GM21576 (cell line): ENCODE measurements at regions not wholly inside any gene's neighbourhood (a gene's known extent, or its start where the extent isn't known, plus 50 kb on each side); places are given as distances from the start of the nearest gene placed in this dataset.

Experiments
- ATAC-seq: cut with Tn5 transposase; IDR thresholded peaks from one replicate; pipeline ENCODE4 v1.9.1; 2021; ENCODE audit warnings: mild to moderate bottlenecking, moderate library complexity; ENCODE audit not compliant: unreplicated experiment

GRCh38 chr21:38959692-38960061 is 153.9 kb downstream of the ETS2 start:
- no peak for ATAC-seq

DNA sequence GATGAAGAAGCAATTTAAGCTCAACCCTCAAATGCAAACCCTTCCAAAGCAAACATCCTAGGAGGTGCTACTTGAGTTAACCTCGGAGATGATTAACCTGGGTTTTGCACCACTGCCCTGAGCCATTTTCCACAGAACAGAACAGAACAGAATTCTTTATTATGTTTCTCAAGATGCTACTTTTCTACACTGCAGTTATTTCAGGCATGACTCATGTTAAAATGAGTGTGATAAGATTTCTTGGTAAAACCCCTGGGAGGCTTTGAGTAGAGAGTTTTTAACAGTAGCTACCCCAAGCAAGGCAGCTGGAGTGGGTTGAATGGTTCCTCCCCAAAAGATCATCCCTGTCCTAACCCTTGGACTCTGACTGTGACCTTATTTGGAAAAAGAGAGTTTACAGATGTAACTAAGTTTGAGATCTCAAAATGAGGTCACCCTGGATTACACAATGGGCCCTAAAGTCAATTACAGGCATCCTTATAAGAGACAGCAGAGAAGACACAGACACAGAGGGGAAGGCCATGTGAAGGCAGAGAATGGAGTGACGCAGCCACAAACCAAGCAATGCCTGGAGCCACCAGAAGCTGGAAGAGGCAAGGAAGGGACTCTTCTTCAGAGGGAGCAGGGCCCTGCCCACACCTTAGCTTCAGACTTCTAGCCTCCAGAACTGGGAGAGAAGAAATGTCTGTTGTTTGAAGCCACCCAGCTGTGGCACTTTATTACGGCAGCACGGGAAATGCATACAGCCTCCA is 153.4 kb downstream of the ETS2 start:
- ATAC-seq: no peak

- no peak for ATAC-seq
These were observed 152.6 kb downstream of the ETS2 start for GRCh38 chr21:38958323-38958705.

DNA sequence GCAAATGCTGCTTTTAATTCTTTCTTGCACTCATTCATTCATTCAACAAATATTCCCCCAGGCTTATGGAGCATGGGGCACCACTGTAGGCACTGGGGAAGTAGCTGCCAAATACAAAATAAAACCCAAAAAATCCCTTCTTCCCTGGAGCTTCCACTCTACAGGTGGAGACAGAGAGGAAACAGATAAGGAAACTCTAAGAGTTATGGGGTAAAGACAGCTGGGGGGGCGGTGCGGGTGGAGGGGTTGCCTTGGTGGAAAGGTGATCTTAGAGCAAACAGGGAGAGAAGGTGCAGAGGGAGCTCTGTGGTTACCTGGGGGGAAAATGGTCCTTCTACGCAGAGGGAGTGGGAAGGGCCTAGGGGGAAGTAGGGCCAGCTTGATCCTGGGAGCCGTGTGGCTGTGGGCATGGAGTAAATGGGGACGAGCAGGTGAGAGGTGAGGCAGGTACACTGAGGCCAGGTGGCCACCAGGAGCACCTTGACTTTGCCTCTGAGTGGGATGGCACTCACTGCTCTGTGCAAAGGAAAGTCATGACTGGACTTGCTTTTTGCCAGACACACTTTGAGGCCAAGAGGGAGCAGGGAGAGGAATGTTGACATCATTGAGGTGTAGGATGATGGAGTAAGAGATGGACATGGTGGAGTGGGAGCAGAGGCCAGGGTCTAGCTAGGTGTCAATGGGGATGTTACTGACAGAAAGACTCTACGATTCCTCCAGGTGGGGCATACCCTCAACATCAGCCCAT is 152.0 kb downstream of the ETS2 start:
- ATAC-seq: no peak

DNA sequence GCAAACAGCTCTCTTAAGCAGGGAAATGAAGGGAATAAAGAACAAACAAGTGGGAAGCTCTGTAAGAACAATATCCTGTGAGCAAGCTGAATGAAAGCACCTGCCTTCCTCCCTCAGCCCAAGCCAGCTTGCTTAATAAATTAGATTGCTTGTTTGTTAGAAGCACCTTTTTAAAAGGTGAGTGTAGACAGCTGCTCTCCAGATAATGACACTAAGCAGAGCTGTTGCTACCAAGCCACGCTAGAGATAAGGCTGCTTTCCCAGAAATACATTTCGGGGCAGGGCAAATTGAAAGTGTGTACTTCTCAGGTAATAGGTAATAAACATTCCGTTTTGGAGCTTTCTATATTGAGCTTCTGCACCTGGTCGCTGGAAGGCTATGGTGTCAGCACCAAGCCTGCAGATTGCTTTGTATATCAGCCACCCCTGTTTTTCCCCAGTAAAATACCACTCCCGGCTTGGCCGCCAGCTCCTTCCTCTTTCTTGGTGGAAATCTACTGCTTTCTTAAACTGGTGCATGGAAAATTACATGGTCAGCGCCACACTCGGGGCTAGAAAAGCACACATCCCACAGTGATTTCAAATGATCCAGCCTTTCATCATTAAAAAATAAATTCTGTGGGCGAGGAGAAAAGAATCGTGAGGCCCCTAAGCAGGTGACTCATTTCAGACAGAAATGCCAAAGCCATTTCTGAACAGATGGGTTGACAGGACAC is 151.3 kb downstream of the ETS2 start:
- ATAC-seq: no peak

DNA sequence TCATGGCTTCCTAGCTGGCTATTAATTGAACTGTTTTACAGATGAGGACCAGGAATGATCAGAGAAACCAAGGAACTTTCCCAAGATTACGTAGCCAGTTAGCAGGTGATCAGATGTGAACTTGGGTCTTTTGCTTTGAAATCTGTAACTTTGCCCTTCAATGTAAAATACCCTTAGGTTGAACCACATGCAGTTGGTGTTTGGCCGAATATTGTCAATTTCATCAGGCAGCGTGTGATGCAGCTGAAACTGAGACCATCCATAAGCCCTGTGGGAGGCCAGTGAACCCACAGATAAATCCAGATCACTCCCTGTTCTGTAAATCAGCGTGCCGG is 150.8 kb downstream of the ETS2 start:
- ATAC-seq: no peak

DNA sequence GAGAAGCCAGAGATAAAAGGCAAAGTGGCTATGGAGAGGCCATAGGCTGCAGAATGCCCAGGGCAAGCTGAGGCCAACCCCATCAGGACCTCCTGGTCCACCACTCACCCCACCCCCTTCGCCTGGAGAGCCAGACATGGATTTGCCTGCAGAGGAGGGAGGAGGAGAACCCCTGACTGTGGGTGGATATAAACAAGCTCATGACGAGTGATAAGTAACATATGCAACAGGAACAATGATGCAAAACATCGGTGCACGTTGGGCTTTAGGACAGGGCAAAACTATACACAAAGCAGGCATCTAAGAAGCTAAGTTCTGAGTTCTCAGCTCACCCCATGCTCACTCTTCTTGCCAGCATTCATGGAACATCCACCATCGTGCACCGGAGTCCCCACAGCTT is 150.3 kb downstream of the ETS2 start:
- ATAC-seq: no peak

DNA sequence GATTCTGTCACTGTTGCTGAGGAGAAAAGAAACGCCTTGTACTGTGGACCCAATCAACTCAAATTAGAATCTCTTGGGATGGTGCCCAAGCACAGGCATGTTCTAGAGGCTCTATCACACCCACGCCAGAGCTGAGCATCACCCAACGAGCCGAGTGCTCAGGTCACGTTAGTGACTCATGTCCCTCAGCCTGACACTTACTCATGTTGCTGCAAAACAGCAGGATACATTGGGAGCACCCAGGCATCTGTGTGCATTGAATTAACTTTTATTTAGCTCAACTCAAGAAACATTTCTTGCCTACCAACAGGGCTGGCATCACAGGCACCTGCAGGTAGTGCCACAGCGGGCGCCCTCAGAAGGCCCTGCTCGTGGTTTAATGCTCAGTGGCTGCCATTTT is 149.8 kb downstream of the ETS2 start:
- no peak for ATAC-seq

DNA sequence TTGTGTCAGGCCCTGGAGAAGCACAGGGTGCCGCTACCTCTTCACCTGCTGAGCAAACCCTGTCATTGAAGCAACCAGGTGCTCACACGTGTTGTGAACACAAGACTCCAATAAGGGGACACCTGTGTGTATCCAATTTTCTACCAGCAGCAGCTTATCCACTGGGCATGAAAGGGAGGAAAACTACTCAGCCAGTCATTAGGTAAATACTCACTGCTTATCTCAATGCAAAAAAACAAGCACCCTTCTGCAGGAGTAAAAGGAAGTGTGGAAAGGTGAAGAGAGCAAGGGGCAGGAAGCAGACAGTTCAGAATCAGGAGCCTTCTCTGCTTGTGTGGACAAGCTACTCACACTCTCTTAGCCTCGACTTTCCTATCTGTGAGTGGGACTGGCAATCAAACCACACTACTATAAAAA is 148.9 kb downstream of the ETS2 start:
- ATAC-seq: no peak

GRCh38 chr21:38953516-38953915 is 147.8 kb downstream of the ETS2 start:
- no peak for ATAC-seq

DNA sequence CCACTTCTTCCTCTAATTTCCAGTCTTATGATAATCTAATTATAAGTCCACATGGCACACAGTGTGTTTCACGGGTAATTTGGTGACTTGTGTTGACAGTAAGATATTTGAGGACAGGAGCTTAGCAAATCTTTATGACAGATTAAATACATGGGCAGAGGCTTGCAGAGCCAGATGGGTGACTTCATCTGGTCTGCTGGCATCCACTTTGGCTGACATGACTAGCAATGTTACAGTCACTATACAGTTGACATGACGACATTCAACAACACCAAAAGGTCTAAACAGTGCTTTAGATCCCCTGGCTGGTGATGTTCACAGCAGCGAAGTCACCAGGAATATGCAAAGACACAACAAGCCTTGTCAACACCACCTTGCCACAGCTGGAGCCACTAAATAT is 147.2 kb downstream of the ETS2 start:
- ATAC-seq: no peak

DNA sequence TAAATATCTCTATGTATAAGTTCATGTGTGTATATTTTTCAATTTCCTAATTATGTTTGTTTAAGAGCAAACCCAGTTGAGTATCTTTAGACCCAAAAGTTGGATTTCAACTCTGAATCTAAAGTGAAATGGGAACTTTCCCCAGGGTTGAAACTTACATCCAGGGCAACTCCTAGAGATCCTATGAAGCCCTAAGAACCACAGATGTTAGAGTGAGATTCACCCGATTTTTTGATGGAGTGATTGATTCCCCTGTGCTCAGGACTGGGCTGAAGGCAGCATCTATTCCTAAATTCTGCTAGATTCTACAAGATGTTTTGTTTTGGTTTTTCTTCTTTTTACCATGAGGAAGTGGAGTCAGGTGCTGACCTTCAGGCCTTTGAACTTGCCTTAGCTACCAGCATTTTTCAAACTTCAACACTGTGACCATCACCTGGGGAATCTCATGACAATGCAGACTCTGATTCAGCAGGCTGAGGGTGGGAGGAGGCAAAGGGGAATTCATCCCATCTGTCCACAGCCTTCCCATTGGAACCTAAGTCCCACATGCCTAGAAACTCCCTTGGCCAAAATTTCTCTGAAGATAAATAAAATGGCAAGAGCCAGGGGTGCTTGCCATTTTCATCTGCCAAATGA is 145.5 kb downstream of the ETS2 start:
- ATAC-seq: no peak

GRCh38 chr21:38950435-38951094 is 144.8 kb downstream of the ETS2 start:
- ATAC-seq: no peak

- no peak for ATAC-seq
These were observed 143.3 kb downstream of the ETS2 start for GRCh38 chr21:38949070-38949380.

- ATAC-seq: no peak
These were observed 142.8 kb downstream of the ETS2 start for GRCh38 chr21:38948377-38949069.

GRCh38 chr21:38945545-38946245 is 140.0 kb downstream of the ETS2 start:
- ATAC-seq: no peak

DNA sequence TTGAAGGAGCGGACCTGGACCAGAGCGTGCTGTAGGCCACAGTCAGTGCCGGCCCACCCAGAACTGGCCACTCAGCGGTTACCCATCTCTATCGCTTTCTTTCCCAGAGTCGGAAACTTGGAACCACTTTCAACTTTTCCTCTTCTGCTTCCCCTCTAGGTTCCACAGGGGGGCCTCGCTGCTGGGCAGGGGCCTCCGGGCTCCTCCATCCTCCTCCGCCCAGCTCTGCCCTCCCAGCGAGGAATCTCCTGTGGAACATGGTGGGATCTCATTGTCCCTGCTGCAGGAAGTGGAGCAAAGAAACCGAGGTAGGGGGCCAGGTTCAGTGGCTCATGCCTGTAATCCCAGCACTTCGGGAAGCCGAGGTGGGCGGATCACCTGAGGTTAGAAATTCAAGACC is 139.2 kb downstream of the ETS2 start:
- no peak for ATAC-seq

DNA sequence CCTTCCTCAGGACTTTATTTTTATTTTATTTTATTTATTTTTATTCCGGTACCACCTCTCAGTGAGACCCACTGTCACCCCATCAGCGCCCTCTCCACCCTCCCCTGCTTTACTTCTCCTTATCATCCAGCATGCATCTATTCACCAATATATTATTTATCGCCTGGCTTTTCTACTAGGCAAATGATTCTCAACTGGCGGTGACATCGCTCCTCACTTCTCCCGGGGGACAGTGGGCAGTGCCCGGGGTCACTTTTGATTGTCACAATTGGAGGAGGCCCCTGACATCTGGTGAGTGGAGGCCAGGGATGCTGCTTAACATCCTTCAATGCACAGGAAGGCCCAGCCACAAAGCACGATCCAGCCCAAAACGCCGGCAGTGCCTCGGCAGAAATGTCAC is 138.7 kb downstream of the ETS2 start:
- ATAC-seq: no peak

- no peak for ATAC-seq
These were observed 137.1 kb downstream of the ETS2 start for GRCh38 chr21:38942748-38943211.

DNA sequence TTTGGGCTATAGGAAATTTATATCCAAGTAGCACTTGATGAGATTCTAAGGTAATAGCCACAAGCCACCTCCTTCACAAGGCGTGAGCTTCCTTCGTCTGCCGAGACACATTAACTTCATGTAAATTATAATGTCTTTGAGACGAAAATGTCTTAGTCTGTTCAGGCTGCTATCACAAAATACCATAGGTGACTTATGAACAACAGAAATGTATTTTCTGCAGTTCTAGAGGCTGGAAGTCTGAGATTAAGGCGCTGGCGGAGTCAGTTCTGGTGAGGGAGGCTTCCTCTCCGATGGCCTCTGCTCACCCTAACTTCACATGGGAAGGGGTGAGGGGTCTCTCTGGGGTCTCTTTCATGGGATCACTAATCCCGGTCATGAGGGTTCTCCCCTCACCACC is 133.0 kb downstream of the ETS2 start:
- ATAC-seq: no peak
